ENCODE measurements at regions not wholly inside any gene's neighbourhood (a gene's known extent, or its start where the extent isn't known, plus 50 kb on each side); places are given as distances from the start of the nearest gene placed in this dataset.
"Not testable (repeated sequence)": the region's sequence is repeated elsewhere in the genome, so short reads cannot be mapped to it uniquely, and the experiment has no call there.

- not testable (repeated sequence) for DNase-seq (ENCODE audit: low read depth, low spot score)
These were observed 50.3 kb upstream of the AGTPBP1 start for GRCh38 chr9:85792057-85792456.

DNA sequence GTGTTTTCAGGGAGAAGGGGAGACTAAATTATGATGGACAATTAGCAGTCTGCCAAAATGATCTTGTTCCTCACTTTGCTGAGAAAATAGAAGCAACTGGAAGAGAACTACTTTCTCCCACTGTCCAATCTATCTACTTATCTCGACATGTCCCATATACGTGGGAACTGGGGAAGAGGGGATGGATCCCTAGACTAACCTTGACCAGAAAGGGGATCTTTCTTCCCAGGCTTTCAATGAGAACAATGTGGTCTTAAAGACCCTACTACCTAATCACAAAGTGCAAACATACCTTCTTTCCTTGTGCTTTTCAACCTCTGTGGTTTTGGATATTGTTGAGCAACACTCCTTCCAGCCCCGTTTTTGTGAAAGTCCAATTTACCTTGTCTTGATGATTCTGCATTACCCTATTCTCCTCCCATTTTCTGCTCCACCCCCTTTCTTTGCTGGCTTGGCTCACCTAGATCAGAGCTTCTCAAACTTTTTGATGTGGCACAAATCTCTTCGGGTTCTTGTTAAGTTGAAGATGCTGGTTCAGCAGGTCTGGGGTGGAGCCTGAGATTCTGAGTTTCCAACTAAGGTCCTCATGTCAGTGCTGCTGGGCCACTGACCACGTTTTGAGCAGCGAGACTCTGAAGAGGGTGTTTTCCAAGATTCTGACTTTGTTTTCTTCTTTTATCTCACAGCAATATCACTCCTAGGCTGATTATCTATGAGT is 61.4 kb upstream of the AGTPBP1 start:
- not testable (repeated sequence) for DNase-seq (ENCODE audit: low read depth, low spot score)

- not testable (repeated sequence) for DNase-seq (ENCODE audit: low read depth, low spot score)
These were observed 63.0 kb upstream of the AGTPBP1 start for GRCh38 chr9:85804847-85805133.

GRCh38 chr9:85805134-85806005 is 63.6 kb upstream of the AGTPBP1 start:
- peak; percentile 24 for DNase-seq (ENCODE audit: low read depth, low spot score)

DNA sequence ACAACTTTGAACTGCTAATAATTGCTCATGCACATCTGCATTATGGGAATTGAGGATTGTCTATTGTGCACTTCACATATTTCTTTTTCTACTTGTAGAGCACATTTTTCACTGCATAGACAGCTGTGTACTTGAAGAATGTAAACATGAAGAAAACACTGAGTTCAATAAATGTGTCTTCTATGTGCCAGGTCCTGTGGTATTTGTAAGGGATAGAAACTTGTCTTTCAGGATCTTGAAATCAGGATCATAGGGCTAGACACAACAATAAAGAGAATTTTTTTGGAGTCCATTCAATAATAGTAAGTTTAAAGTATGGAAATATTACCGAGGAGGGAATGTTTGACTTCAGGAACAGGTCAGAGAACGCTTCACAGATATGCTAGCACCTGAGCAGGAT is 66.6 kb upstream of the AGTPBP1 start:
- not testable (repeated sequence) for DNase-seq (ENCODE audit: low read depth, low spot score)

- DNase-seq (ENCODE audit: low read depth, low spot score) = not testable (repeated sequence)
These were observed 71.6 kb upstream of the AGTPBP1 start for GRCh38 chr9:85813388-85813787.

DNA sequence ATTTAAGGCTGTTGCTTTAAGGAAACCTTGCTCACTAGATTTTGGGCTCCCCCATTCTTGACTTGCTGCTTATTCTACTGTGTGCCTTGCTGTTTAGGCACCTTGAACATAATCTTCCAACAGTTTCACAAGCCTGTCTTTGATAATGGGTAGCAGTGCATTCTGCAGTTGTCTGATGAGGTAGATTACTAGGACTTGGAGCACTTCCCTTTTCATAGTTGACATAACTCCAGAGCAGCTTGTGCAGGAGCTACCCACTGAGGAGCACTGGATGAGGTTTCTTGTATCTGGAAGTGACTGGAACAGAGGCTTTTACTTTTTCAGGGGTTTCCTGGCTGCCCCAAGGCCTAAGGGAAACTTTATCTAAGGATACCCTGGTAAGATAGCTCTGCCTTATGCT is 73.0 kb upstream of the AGTPBP1 start:
- DNase-seq (ENCODE audit: low read depth, low spot score) = not testable (repeated sequence)

DNA sequence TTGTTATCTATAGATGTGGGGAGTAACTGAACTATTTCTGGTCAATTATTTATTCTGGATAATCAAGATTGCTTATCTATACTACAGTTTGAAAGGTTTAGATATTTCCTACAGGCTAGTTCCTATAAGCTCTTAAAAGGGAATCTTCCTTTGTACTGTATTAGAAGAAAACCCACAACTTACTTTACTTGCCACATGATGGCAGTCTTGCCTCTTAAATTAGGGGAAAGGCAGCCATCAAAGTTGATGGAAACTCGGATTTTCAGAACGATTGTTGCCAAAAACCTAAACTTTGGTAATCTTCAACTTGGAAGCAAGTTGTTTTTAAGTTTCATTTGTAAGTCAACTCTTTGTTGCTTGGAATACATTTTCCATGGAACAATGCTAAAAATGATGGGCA is 77.2 kb upstream of the AGTPBP1 start:
- not testable (repeated sequence) for DNase-seq (ENCODE audit: low read depth, low spot score)

DNA sequence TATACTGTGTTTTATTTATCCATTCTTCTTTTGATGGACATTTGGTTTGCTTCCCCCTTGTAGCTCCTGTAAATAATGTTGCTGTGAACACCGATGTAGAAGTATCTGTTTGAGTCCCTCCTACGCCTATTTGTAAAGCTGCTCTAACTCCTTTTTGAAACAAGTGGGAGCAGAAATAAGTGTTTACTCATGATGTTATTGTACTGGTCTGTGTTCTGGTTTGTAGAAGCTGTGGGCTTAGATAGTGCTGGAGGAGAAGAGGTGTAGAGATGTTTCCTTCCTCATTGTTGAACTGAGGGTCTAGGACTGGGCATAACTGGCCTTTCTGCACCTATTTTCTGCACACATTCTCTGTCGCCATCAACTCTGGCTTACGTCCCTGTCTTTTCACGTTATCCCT is 78.8 kb upstream of the AGTPBP1 start:
- not testable (repeated sequence) for DNase-seq (ENCODE audit: low read depth, low spot score)

DNA sequence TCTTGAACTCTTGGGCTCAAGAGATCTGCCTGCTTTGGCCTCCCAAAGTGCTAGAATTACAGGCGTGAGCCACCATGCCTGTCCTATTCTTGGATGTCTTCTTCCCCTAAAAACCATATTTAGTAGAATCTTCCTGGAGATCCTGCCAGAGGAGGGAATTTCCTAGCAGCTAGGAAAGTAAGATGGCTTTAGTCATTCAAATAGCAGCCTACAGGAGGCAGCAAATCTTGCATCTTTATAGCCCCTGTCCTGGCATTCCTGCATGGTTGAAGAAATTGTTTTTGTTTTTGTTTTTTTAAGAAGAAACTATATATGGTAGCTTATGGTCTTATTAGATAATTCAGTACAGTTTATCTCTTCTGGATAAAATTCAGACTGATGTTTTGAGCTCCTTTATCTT is 83.2 kb upstream of the AGTPBP1 start:
- not testable (repeated sequence) for DNase-seq (ENCODE audit: low read depth, low spot score)

GRCh38 chr9:85834591-85834990 is 92.8 kb upstream of the AGTPBP1 start:
- DNase-seq (ENCODE audit: low read depth, low spot score) = not testable (repeated sequence)

- DNase-seq (ENCODE audit: low read depth, low spot score) = not testable (repeated sequence)
These were observed 97.0 kb upstream of the NAA35 start for GRCh38 chr9:85843949-85844348.

GRCh38 chr9:85847782-85848181 is 93.2 kb upstream of the NAA35 start:
- DNase-seq (ENCODE audit: low read depth, low spot score) = not testable (repeated sequence)

- no peak for DNase-seq (ENCODE audit: low read depth, low spot score)
These were observed 82.7 kb upstream of the NAA35 start for GRCh38 chr9:85858056-85858750.

DNA sequence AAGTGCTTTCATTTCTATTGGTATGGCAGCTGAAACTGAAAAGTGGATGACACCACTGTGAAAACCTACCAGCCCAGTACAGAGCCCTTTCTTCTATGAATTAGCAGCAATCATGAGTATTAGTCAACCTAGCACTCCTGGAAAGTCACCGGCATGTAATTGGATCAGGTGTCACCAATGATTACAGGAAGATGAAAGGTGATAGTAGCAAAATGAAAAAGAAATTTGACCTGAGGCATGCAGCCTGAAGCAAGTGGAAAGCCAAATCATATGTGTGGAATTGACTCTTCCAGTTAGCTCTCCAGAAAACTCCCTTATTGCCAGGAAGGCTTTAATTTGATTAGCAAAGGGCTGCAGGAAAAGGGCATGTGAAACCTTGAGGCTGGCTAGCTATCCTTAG is 81.2 kb upstream of the NAA35 start:
- DNase-seq (ENCODE audit: low read depth, low spot score) = no peak

DNA sequence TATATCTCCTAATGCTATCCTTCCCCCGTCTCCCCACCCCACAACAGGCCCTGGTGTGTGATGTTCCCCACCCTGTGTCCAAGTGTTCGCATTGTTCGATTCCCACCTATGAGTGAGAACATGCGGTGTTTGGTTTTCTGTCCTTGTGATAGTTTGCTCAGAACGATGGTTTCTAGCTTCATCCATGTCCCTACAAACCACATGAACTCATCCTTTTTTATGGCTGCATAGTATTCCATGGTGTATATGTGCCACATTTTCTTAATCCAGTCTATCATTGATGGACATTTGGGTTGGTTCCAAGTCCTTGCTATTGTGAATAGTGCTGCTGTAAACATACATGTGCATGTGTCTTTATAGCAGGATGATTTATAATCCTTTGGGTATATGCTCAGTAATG is 79.1 kb upstream of the NAA35 start:
- not testable (repeated sequence) for DNase-seq (ENCODE audit: low read depth, low spot score)

DNA sequence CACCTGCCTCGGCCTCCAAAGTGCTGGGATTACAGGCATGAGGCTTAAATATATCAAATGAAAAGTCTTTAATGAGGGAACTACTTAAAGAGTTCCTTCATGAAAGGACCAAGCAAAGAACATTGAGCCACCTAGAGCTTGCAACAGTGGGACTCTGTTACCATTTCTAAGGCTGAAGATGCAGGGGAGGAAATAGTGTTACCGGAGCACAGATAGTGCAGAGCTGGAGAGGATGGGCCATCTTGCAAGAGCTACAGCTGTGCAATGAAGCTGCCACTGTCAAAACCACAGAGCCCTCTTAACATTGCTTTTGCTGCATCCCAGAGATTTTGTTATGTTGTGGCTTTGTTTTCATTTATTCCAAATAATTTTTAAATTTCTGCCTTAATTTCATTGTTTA is 77.1 kb upstream of the NAA35 start:
- no peak for DNase-seq (ENCODE audit: low read depth, low spot score)

DNA sequence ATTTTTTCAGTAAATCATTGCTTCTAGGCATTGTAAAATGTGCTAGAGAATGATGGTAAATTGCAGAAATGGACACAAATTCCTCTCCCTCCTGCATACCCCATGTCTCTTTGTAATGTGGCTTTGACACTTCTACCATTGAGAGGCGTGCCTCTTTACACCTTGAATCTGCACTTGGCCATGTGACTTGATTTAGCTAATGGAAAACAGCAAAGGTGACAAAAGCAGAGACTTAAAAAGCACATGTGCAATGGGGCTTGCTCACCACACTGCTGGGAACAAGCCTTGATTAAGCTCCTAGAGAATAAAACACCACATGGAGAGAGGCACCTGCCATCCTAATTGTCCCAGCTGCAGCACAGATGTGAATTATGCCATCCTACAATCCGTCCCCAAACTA is 69.9 kb upstream of the NAA35 start:
- no peak for DNase-seq (ENCODE audit: low read depth, low spot score)

- not testable (repeated sequence) for DNase-seq (ENCODE audit: low read depth, low spot score)
These were observed 69.3 kb upstream of the NAA35 start for GRCh38 chr9:85871683-85872082.

- DNase-seq (ENCODE audit: low read depth, low spot score) = no peak
These were observed 68.5 kb upstream of the NAA35 start for GRCh38 chr9:85872463-85872862.

- DNase-seq (ENCODE audit: low read depth, low spot score) = no peak
These were observed 64.3 kb upstream of the NAA35 start for GRCh38 chr9:85876628-85877027.

- not testable (repeated sequence) for DNase-seq (ENCODE audit: low read depth, low spot score)
These were observed 61.9 kb upstream of the NAA35 start for GRCh38 chr9:85878872-85879597.
